Thyroid gland (tissue), 4 donors: ENCODE measurements at regions not wholly inside any gene's neighbourhood (a gene's known extent, or its start where the extent isn't known, plus 50 kb on each side); places are given as distances from the start of the nearest gene placed in this dataset.

Experiments used
- CTCF ChIP-seq, 6 experiments: fragments of 200-600 bp in 3 of 6; fragments of 450-650 bp in 3 of 6; sonication (generic) in 3 of 6; IDR thresholded peaks; one replicate each; pipeline ENCODE4 v1.5.1; 2016 to 2019; ENCODE audit warnings: antibody characterized with exemption in 6 of 6, mild to moderate bottlenecking in 2 of 6, inconsistent platforms in 1 of 6, moderate library complexity in 1 of 6
- POLR2A ChIP-seq, 2 donors: fragments of 450-650 bp; IDR thresholded peaks; one replicate each; pipeline ENCODE4 v1.6.1; 2017; ENCODE audit warnings: antibody characterized with exemption in 2 of 2, mild to moderate bottlenecking in 2 of 2, moderate library complexity in 1 of 2

- TF ChIP-seq CTCF (IDR thresholded peaks at IDR 0.05), result no peak
- TF ChIP-seq POLR2A (IDR thresholded peaks at IDR 0.05), result no peak
Observed at GRCh38 chr1:4933232-4933631, 278.8 kb downstream of the AJAP1 start.
